NCI-H1092 treated with DMSO at 0.1 percent for 48 hours (cell line): ENCODE measurements at regions not wholly inside any gene's neighbourhood (a gene's known extent, or its start where the extent isn't known, plus 50 kb on each side); places are given as distances from the start of the nearest gene placed in this dataset.
A peak's percentile ranks its signal among the peaks of the same experiment; 100 is the strongest.
"Not testable (repeated sequence)": the region's sequence is repeated elsewhere in the genome, so short reads cannot be mapped to it uniquely, and the experiment has no call there.

Experiments
- DNase-seq: peaks from one replicate; lab custom pipeline; 2025; lab: John Stamatoyannopoulos, UW

DNA sequence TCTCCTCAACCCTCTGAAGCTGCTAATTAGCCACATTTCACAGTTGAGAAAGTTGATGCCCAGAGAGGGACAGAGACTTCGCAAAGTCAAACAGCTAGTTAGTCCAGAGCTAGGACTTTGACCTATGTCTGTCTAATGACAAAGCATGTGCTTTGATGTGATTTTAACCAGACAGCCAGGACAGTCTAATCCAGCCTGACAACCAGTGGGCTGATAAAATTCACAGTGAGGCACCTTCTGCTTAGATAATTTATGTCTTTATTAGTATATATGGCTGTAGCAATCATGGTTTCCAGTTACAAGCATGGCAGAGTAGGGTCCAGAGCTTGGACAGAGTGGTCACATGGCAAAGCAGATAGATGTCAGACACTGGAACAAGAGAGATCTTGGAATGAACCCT lies 133.6 kb upstream of the C1QTNF7 start:
- DNase-seq = no peak

DNA sequence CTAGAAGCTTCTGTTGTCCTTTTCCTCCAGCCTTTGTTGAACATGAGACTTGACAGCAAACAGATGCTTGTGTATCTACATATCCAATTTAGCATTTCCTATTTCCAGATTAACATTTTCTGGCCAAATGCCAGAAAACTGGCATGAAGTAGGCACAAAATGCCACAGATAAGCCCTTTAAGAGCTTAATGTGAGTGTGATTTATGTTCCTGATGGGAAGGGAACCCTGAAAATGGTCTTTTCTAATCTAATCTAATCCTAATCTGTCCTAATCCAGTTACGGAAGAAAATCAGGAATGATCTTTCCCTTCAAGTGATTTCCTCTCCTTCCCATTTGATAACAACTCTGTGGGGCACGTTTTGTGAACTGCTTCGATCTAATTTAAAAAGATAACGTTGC lies 133.0 kb upstream of the C1QTNF7 start:
- no peak for DNase-seq

DNA sequence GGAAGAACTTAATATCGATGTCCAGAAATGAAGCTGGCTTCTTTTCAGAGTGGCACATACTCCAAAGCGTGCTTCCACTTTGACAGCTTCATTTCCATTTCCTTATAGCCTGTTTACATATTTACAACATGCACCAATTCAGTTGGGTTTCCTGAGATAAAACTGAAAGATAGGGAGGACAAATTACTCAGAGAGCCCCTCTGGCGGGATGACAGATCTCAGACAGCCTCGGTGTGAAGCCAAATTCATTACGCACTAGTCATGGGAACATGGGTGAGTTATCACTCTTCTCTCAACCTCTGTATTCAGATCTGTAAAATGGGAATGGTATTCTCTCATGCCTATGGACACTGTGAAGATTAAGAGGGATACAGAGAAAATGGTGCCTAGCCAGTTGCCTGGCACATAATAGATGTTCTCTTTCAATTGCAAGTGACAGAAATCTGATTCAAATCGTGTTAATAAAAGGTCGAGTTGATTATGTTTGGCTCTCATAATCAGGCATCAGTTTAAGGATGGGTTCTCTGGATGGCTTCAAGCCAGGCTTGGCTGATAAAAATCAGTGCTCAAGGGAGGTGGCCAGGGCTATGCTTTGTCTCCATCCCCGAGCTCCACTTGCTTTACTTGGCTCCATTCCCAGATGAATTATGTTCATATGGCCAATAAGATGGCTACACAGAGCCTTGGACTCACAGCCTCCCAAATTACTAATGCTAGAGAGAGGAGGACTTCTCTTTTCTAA lies 132.2 kb upstream of the C1QTNF7 start:
- DNase-seq = peak; percentile 78

DNA sequence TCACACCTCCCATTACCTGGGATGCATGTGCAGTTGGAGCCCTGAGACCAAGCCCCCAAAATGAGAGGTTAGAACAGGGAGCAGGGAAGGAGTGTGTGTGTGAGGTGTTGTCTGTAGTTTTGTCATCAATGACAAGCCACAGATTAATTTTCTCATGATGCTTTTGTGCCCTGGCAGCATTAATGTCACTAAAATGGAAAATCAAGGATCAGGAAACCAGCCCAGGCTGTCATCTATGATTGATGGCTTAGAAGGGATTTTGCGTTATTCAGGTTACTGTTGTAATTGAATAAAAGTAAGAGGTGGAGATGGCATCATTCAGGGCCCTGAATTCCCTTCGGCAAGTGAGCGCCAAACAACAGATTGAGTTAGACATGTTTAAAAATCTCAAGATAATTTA lies 130.5 kb upstream of the C1QTNF7 start:
- DNase-seq = no peak

DNA sequence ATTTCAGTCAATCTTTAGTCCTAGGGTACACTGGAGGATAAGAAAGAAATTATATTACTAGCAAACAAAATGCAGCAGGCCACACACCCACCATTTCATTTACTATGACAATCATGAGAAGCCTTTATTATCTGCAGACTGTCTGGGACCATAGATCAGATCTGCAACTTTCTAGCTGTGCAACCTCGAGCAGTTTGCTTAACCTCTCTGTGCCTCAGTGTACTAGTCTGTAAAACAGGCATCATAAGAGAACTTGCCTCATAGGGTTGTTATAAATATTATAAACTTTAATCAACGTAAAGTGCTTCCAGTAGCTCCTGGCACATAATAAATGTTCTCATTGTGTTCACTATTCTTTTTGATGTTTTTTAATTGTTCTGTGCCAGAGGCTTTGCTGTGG lies 128.2 kb upstream of the C1QTNF7 start:
- no peak for DNase-seq

DNA sequence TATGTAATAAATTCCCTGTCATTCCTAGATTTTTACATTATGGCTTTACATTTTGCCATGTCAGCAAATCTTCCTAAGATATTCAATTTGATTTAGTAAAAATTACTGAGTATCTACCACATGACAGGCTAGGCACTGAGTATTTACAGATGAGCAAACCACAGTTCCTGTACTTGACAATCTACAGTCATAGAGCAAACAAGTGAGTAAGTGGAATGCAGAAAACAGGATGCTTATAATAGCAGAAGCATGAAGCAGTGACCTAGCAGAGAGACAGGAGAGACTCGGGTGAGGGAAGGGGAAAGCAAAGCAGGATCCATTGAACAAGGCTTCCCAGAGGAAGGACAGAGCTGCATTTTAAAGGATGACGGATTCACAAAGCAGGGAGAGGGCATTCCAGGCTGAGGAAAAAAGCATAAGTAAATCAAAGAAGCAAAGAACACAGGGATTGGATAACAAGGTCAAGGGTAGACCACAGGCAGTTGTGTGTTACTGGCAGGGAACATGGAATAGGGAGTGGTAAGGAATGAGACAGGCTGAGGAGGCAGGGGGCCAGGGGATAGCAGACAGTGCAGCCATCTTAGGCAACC lies 124.7 kb upstream of the C1QTNF7 start:
- no peak for DNase-seq

DNA sequence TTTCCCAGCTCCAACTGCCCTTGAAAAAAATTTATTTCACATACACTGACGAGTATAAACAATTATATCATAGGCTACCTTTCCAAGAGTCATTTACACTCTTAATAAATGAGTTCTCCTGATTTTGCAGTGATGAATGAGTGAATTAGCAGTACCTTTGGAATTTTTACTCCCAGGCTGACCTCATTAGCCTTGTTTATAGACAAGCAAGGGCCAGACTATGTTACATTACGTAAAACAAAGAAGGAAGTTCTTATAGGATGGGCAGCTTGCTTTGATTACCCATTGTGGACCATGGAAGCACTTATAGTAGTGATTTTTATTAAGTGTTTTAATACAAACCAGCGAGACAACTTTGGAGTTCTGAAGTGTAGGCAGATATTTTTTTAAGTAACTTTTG lies 112.9 kb upstream of the C1QTNF7 start:
- DNase-seq = no peak

DNA sequence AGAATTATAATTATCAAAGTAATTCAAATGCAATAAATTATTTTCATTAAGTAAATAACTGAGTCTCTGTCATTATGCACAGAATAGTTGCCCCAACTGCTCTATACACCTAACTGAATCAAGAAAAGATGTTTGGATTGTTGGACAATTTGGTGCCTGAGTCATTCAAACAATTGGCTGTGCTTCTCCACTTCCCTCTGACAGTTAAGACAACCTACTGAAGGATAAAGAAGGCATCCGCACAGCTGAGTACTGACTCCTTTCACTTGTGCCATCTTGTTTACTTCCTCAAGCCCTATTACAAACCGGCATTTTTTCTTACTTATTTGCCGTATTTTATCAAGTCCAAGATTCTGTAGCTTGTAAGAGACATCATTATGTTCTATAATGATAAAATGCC lies 110.6 kb upstream of the C1QTNF7 start:
- DNase-seq = no peak

DNA sequence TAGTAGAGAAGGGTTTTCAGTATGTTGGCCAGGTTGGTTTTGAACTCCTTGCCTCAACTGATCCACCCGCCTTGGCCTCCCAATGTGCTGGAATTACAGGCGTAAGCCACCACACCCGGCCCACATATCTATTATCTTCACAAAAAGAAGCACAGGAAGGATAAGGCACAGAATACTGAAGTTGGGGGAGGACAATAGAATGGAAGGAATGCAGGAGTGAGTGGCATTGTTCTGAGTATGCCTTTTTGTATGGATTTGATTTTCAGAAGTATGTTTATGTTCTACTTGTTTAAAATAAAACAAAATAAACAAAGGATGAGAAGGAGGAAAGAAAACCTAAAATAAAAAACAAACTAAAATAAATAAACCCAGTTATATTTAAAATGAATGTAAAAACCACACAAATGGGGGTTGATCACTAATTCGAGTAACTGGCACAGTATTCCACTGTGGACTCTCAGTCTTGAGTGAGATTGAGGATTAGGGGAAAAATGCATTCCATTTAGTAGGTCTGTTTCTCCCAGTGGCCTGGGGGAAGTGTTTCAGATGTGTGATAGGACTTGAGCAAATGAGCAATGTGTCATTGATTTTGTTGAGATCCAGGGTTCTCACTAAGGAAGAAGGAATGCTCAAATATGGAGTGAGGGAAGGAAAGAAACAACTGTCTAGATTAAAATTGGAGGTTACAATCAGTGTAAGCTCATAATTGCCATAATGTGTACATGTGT lies 109.0 kb upstream of the C1QTNF7 start:
- DNase-seq = no peak

DNA sequence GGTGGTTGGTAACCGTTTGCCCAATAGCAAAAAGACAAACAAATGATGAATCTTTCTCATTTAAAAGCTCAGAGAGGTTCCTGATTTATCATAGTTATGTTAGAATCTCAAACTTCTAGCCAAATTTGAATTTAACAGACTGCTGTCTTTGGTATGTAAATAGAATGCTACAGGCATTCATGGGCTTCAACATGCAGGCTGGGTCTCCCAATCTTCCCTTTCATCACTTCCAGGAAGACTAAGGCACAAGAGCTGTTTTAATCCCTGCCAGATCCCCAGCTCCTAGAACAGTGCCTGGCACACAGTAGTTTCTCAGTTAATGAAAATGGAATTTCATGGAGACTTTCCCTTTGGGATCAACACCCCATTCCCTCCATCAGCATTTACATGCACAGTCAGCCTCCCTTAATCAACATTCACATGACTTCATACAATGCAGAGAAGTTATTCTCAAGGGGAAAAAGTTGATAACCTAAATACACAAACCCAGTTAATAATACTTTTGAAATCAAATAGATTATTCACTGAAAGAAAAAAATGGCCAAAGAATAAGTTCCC lies 107.6 kb upstream of the C1QTNF7 start:
- no peak for DNase-seq

DNA sequence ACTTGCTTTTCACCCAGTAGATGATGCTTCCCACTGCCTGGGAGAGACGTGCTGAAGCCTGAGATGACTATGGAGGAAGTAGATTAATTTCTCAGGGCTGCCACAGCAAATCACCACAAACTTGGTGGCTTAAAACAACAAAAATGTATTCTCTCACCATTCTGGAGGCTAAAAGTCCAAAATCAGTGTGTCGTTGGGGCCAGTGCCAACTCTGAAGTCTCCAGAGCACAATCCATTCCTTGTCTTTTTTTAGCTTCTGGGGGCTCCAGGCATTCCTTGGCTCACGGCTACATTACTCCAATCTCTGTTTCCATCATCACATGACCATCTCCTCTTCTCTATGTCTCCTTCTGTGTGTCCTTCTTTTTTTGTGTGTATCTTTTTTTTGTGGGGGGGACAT lies 105.8 kb upstream of the C1QTNF7 start:
- no peak for DNase-seq

DNA sequence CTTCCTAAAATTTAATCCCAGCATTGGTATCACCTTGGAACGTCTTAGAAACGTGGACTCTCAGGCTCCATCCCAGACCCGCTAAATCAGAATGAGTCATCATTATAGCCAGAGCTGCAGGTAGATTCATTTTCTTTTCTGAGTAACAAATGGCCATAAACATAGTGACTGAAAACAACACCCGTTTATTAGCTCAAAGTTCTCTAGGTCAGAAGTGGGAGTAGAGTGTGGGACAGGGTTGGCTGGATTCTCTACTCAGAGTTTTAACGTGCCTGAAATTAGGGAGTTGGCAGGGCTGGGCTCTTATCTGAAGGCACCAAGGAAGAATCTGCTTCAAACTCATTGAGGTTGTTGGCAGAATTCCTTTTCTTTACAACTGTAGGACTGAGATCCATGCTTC lies 101.8 kb upstream of the C1QTNF7 start:
- no peak for DNase-seq

DNA sequence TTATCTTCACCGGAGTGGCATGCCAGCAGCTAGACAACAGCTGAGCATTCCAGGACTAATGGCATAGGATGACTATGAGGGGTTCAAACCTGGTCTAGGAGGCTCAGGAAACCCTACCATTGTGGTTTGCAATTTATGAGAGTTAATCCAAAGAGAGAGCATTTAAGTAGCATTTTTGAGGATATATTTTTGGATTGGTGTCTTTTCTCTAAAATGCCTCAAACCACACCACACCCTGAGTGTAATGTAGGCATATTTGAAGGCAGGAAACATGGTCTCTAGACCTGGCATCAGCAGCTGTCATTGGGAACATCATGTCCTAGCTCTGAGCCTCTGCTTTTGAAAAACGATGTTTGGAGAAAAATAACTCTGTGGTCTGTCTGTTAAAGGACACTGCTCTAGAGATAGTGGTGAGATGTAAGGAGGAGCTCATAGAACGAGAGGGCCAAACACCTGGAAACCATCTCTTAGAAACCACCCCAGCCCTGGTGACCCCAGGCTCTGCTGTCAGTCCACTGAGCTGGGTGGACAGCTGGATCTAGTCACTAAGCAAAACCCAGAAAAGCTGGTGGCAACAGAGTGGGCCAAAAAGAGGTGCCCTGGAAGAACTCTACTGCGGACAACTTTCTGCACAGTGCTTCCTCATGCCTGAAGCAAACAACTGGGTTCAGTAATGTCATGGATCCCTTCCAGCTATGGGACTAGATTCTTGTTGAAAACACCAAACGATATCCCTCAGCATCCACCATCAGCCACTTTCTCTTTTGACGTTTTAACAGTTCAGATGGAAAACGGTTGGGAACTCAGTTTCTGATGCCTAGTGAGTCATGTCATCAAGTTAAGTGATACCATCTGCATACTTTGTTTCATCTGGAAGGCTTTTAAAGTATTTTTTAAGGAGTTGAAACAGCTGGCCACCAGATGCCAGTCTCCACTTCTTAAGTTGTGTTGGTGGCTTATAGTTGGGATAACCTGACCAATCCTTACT lies 100.2 kb upstream of the C1QTNF7 start:
- no peak for DNase-seq

DNA sequence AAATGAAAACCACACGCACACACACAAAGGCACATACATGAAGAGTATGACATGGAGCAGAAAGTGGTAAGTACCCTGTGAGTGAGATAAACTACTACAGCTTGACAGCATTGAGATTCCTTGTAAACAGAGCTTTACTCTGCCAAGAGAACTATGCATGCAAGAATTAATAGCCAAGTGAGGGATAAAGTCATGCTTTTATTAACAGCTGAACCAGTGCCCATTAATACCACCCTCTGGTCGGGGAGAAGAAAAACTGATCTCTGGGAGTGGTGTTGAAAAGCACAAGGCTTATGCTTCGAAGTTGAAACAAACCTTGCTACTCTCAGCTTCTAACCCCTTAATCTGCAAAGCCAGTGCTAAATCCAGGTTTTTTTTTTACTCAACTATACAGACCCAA lies 95.9 kb upstream of the C1QTNF7 start:
- no peak for DNase-seq

DNA sequence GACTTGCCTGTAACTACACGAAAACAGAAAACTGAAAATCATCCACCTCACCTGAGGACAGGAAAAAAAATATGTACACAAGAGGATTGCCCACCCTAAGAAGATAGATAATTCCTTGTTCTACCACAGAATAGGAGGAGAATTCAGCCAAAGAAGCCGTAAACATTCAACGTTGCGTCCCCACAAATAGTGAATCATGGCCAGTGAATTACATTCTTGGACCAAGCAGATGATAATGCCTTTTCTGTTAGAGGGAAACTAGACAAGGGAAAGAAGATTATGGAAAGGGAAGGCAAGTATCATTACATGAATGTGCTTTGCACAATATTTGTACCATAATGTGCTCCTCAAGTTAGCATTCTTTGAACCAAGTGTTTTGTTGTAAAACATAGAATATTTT lies 95.5 kb upstream of the C1QTNF7 start:
- DNase-seq = no peak

DNA sequence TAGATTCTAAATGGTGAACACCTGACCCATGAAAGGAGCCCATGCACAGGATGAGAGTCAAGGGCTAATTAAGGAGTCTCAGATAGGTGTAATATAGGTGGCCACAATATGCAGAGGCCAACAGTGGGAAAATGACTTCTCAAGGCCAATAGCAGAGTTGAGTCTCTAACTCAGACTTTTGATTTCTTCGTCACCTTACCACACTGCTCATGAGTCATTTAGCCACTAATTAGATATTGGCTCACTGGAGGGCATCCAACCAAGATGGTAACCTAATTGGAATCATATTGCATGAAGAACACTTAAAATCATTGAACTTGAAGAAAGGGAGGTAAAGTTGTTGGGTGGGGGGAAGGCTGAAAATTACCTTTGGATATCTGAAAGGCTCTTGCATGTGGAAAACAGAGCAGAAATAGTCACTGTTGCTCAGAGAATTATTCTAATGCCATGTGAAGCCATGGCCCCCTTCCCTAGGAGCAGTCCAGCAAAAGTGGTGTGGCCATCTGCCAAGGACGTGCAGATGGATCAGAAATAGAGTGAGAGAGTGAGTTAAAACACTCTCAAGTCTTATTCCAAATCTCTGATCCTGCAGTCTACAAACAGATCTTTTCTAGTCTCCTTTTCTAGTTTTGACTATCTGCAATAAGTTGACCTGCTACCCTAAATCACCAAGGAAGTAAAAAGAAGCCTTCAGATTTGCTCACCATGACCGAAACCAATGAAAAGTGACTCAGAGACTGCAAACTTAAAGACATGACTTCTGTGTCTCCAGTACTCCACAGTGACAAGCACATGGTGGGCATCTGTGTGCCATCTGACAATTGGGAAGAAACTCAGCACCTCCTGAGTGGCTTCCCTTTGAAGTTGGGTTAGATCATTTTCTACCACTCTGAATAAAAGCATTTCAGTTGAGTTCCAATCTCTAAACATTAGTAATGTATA lies 93.9 kb upstream of the C1QTNF7 start:
- DNase-seq = no peak

DNA sequence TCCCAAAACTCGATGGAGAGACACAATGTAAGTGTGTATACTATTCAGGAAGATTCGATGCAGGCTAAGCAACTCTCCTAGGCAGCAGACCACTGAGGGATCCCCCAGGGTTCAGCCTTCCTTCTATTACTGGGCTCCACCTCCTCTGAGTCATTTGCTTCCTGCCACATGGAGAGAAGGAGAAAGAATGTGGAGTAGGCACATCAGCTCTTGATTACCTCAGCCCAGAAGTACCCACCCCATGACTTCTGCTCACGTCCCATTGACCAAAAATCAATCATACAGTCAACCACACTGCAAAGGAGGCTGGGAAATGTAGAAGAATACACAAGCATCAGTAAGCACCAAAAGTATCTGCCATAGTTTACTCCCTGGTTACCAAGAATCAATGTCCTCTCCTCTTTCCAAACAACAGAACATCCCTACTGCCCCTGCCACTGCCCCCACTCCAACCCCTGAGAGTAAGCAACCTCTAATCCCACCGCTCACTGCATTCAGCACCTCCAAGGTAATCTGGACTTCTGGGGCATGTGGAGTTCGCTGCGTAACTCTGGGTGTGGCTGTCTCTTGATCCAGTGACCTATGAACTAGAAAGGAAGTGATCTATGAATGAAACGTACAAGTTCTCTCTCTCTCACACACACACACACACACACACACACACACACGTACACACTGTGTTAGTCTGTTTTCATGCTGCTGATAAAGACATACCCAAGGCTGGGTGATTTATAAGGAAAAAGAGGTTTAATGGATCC lies 91.2 kb upstream of the C1QTNF7 start:
- DNase-seq = no peak

DNA sequence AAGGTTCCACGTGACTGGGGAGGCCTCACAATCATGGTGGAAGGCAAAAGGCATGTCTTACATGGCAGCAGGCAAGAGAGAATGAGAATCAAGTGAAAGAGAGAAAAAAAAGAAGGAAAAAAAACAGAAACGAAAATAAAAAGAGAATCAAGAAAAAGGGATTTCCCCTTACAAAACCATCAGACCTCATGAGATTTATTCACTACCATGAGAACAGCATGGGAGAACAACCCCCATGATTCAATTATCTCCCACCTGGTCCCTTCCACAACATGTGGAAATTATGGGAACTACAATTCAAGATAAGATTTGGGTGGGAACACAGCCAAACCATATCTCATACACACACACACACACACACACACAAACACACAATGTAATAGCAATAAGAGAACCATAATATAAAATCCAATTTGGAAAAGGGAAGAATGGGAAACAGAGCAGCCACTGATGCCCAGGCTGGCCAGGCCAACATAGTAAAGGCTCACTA lies 90.6 kb upstream of the C1QTNF7 start:
- not testable (repeated sequence) for DNase-seq

DNA sequence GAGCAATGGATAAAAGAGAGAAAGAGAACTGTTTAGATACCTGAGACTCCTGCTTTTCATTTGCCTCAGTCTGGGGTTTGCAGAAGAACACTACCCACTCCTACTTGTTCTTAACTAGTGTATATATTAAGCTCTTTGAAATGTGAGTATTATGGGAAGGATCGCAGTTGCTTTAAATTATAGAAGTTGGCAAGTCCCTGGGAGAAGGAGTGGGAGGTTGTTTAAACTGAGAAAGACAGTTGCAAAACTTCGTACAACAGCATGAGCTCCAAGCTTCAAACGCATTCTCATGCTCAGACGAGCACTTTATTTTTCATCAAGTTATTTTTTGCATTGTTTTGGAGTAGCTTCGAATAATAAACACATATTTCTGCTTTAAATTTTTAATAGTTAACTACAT lies 88.1 kb upstream of the C1QTNF7 start:
- no peak for DNase-seq

DNA sequence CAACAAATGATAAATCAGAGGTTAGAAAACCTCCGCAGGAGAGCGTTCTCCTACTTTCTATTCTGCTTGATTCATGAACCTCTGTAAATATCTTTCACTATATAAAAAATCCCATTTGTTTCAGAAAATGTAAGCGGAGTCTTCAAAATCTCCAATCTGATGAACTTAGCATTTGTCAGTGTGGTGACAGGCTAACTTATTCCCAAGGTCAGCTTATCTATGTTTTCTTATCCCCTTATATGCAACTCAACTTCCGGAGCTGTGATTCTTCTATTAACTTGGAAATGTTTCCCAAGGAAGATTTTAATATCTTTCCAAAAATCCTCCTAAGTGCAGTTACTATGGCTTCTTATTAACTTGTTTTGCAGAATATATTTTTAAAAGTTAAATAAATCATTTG lies 87.5 kb upstream of the C1QTNF7 start:
- no peak for DNase-seq
